Calu3 (cell line): ENCODE measurements at regions not wholly inside any gene's neighbourhood (a gene's known extent, or its start where the extent isn't known, plus 50 kb on each side); places are given as distances from the start of the nearest gene placed in this dataset.

ENCODE experiments used
- BruUV-seq: library from RNA; stranded (reverse); fragments of 400-500 nt; replicated peaks from 2 replicates; lab custom pipeline; 2021; lab: Mats Ljungman, UMichigan
- CTCF ChIA-PET: fragments of 300-600 bp; sonication (Branson Sonifier 250); formaldehyde crosslinking; loops from one replicate; lab custom pipeline; 2022; ENCODE audit warnings: antibody characterized with exemption; lab: Charles Lee
- DNase-seq: peaks from one replicate; pipeline ENCODE4 v3.0.0; 2022
- H3K27ac Mint-ChIP-seq: one replicate; pipeline ENCODE4 v1.8.0; 2022; ENCODE audit warnings: mixed read lengths; ENCODE audit not compliant: unreplicated experiment
- H3K27me3 Mint-ChIP-seq: one replicate; pipeline ENCODE4 v1.8.0; 2022; ENCODE audit warnings: mixed read lengths; ENCODE audit not compliant: unreplicated experiment
- H3K36me3 Mint-ChIP-seq: one replicate; pipeline ENCODE4 v1.8.0; 2022; ENCODE audit warnings: mild to moderate bottlenecking, moderate library complexity, mixed read lengths; ENCODE audit not compliant: insufficient read depth, unreplicated experiment
- H3K4me1 Mint-ChIP-seq: one replicate; pipeline ENCODE4 v1.8.0; 2022; ENCODE audit warnings: mild to moderate bottlenecking, low read depth, mixed read lengths; ENCODE audit not compliant: unreplicated experiment
- H3K4me3 Mint-ChIP-seq: one replicate; pipeline ENCODE4 v1.8.0; 2022; ENCODE audit warnings: mild to moderate bottlenecking, low read depth, moderate library complexity, mixed read lengths; ENCODE audit not compliant: unreplicated experiment
- H3K9me3 Mint-ChIP-seq: one replicate; pipeline ENCODE4 v1.8.0; 2022; ENCODE audit warnings: low read depth, mixed read lengths; ENCODE audit not compliant: unreplicated experiment
- CTCF ChIP-seq: fragments of 200-600 bp; IDR thresholded peaks from one replicate; pipeline ENCODE4 v1.8.0; 2022; ENCODE audit warnings: antibody characterized with exemption; ENCODE audit not compliant: unreplicated experiment
- intact Hi-C: fragments of 100-400 bp; cut with micrococcal nuclease; formaldehyde crosslinking; loops from one replicate; pipeline ENCODE4 v1.10.0; 2022; ENCODE audit not compliant: unreplicated experiment

- H3K4me1 Mint-ChIP-seq: no peaks in the 10 kb centered on the region
- H3K36me3 Mint-ChIP-seq: no peaks in the 10 kb centered on the region
These were observed 225.2 kb upstream of the PPARGC1A start for GRCh38 chr4:24114919-24115500.

GRCh38 chr4:24114444-24114843 lies 224.6 kb upstream of the PPARGC1A start:
- intact Hi-C loops: no loop called here
- Mint-ChIP-seq H3K27me3 (no peaks in the 10 kb centered on the region), H3K36me3 (no peaks in the 10 kb centered on the region), H3K4me3 (no peak overlapping the region), H3K27ac (no peak overlapping the region), H3K9me3 (no peaks in the 10 kb centered on the region), H3K4me1 (no peaks in the 10 kb centered on the region)
- BruUV-seq: no TSS peak
- TF ChIP-seq CTCF: no peak
- CTCF ChIA-PET: interaction anchor here (0.7 kb wide), 3 partner anchors 63 to 1040 kb away, joined by 3 to 6 read pairs (median 5); no protein-coding TSS in a partner anchor
- no peak for DNase-seq

More at GRCh38 chr4:24114919-24115500, 225.2 kb upstream of the PPARGC1A start:
- Mint-ChIP-seq H3K9me3 (no peaks in the 10 kb centered on the region), H3K4me3 (no peak overlapping the region), H3K27me3 (no peaks in the 10 kb centered on the region), H3K27ac (no peak overlapping the region)
- CTCF ChIA-PET: no interaction called here
- DNase-seq: no peak
- TF ChIP-seq CTCF: no peak
- BruUV-seq: no TSS peak
- intact Hi-C loops: no loop called here

GRCh38 chr4:24112466-24112865 lies 222.6 kb upstream of the PPARGC1A start:
- DNase-seq: no peak
- intact Hi-C loops: no loop called here
- no peak for TF ChIP-seq CTCF
- CTCF ChIA-PET: no interaction called here
- no peaks in the 10 kb centered on the region for H3K4me1 Mint-ChIP-seq
- no peaks in the 10 kb centered on the region for H3K27me3 Mint-ChIP-seq
- H3K27ac Mint-ChIP-seq: no peak overlapping the region
- H3K36me3 Mint-ChIP-seq: no peaks in the 10 kb centered on the region
- no TSS peak for BruUV-seq
- peaks cover 3% of the 10 kb centered on the region for H3K9me3 Mint-ChIP-seq
- no peak overlapping the region for H3K4me3 Mint-ChIP-seq

GRCh38 chr4:24108567-24108966 lies 218.7 kb upstream of the PPARGC1A start:
- CTCF ChIA-PET: no interaction called here
- no peaks in the 10 kb centered on the region for H3K27me3 Mint-ChIP-seq
- H3K27ac Mint-ChIP-seq: no peak overlapping the region
- peaks cover 19% of the 10 kb centered on the region for H3K4me1 Mint-ChIP-seq
- H3K4me3 Mint-ChIP-seq: no peak overlapping the region
- no peaks in the 10 kb centered on the region for H3K36me3 Mint-ChIP-seq
- peaks cover 3% of the 10 kb centered on the region for H3K9me3 Mint-ChIP-seq
- intact Hi-C loops: no loop called here
- no peak for TF ChIP-seq CTCF
- no peak for DNase-seq
- BruUV-seq: no TSS peak
